Stimulated activated memory B cell treated with anti-CD40 and anti-IgM and Interleukin-4, amounts not matched to agents 10 μg/mL and 1 μg/mL and 100 μg/mL, for 72 hours (primary cell): ENCODE measurements at regions not wholly inside any gene's neighbourhood (a gene's known extent, or its start where the extent isn't known, plus 50 kb on each side); places are given as distances from the start of the nearest gene placed in this dataset.
"Not testable (repeated sequence)": the region's sequence is repeated elsewhere in the genome, so short reads cannot be mapped to it uniquely, and the experiment has no call there.

Source experiments
- ATAC-seq: fragments of 150-1000 bp; cut with Tn5 transposase; 2 replicates; pipeline ENCODE4 v1.10.0; 2021
- H3K27ac Mint-ChIP-seq: one replicate; pipeline ENCODE4 v1.8.0; 2022; ENCODE audit warnings: mild to moderate bottlenecking, mixed read lengths
- H3K27me3 Mint-ChIP-seq: one replicate; pipeline ENCODE4 v1.8.0; 2022; ENCODE audit warnings: mixed read lengths
- H3K36me3 Mint-ChIP-seq: one replicate; pipeline ENCODE4 v1.8.0; 2022; ENCODE audit warnings: mixed read lengths
- H3K4me1 Mint-ChIP-seq: one replicate; pipeline ENCODE4 v1.8.0; 2022; ENCODE audit warnings: mixed read lengths
- H3K4me3 Mint-ChIP-seq: one replicate; pipeline ENCODE4 v1.8.0; 2022; ENCODE audit warnings: mild to moderate bottlenecking, moderate library complexity, mixed read lengths
- H3K9me3 Mint-ChIP-seq: one replicate; pipeline ENCODE4 v1.8.0; 2022; ENCODE audit warnings: mixed read lengths

GRCh38 chr21:10325546-10325945 lies 195.8 kb upstream of the TPTE start:
- not testable (repeated sequence) for H3K27me3 Mint-ChIP-seq, H3K27ac Mint-ChIP-seq, H3K4me1 Mint-ChIP-seq, H3K4me3 Mint-ChIP-seq, H3K36me3 Mint-ChIP-seq
- peaks cover 14% of the 10 kb centered on the region for H3K9me3 Mint-ChIP-seq
- peak; percentile 92 for ATAC-seq

GRCh38 chr21:10326146-10326545 lies 195.2 kb upstream of the TPTE start:
- not testable (repeated sequence) for H3K36me3 Mint-ChIP-seq, H3K27ac Mint-ChIP-seq, H3K4me1 Mint-ChIP-seq, H3K4me3 Mint-ChIP-seq, H3K27me3 Mint-ChIP-seq
- H3K9me3 Mint-ChIP-seq: peaks cover 14% of the 10 kb centered on the region
- ATAC-seq: peak; percentile 28

- H3K27me3 Mint-ChIP-seq, H3K27ac Mint-ChIP-seq, H3K4me3 Mint-ChIP-seq, ATAC-seq, H3K4me1 Mint-ChIP-seq, H3K36me3 Mint-ChIP-seq: not testable (repeated sequence)
- peaks cover 14% of the 10 kb centered on the region for H3K9me3 Mint-ChIP-seq
Measured at GRCh38 chr21:10328646-10329045, 192.7 kb upstream of the TPTE start.

- not testable (repeated sequence) for H3K4me3 Mint-ChIP-seq, H3K27ac Mint-ChIP-seq, H3K4me1 Mint-ChIP-seq, H3K36me3 Mint-ChIP-seq, H3K27me3 Mint-ChIP-seq
- H3K9me3 Mint-ChIP-seq: peaks cover 11% of the 10 kb centered on the region
- peak; percentile 48 for ATAC-seq
Measured at GRCh38 chr21:10330641-10331119, 190.7 kb upstream of the TPTE start.

GRCh38 chr21:10331134-10331533 lies 190.2 kb upstream of the TPTE start:
- ATAC-seq: peak; percentile 34

GRCh38 chr21:10332935-10333334 lies 188.4 kb upstream of the TPTE start:
- not testable (repeated sequence) for H3K36me3 Mint-ChIP-seq, H3K9me3 Mint-ChIP-seq
- peak; percentile 13 for ATAC-seq

More at GRCh38 chr21:10331134-10331533, 190.2 kb upstream of the TPTE start:
- not testable (repeated sequence) for H3K36me3 Mint-ChIP-seq, H3K27me3 Mint-ChIP-seq, H3K4me3 Mint-ChIP-seq, H3K27ac Mint-ChIP-seq, H3K9me3 Mint-ChIP-seq, H3K4me1 Mint-ChIP-seq

GRCh38 chr21:10334391-10334790 lies 187.0 kb upstream of the TPTE start:
- not testable (repeated sequence) for H3K9me3 Mint-ChIP-seq, H3K4me3 Mint-ChIP-seq, H3K4me1 Mint-ChIP-seq, H3K27ac Mint-ChIP-seq, ATAC-seq, H3K27me3 Mint-ChIP-seq, H3K36me3 Mint-ChIP-seq

More at GRCh38 chr21:10332935-10333334, 188.4 kb upstream of the TPTE start:
- H3K27ac Mint-ChIP-seq, H3K27me3 Mint-ChIP-seq, H3K4me1 Mint-ChIP-seq, H3K4me3 Mint-ChIP-seq: not testable (repeated sequence)

- not testable (repeated sequence) for H3K27me3 Mint-ChIP-seq, H3K4me3 Mint-ChIP-seq, H3K36me3 Mint-ChIP-seq, H3K27ac Mint-ChIP-seq, H3K4me1 Mint-ChIP-seq
- ATAC-seq: peak; percentile 60
- H3K9me3 Mint-ChIP-seq: peaks cover 17% of the 10 kb centered on the region
Measured at GRCh38 chr21:10342261-10342956, 179.0 kb upstream of the TPTE start.

- peak; percentile 31 for ATAC-seq
- peaks cover 14% of the 10 kb centered on the region for H3K9me3 Mint-ChIP-seq
- H3K4me1 Mint-ChIP-seq, H3K27ac Mint-ChIP-seq, H3K27me3 Mint-ChIP-seq, H3K4me3 Mint-ChIP-seq, H3K36me3 Mint-ChIP-seq: not testable (repeated sequence)
Measured at GRCh38 chr21:10343146-10343935, 178.0 kb upstream of the TPTE start.

- not testable (repeated sequence) for H3K4me1 Mint-ChIP-seq
- H3K9me3 Mint-ChIP-seq: peaks cover 19% of the 10 kb centered on the region
Measured at GRCh38 chr21:10344266-10344665, 177.1 kb upstream of the TPTE start.

GRCh38 chr21:10345178-10345612 lies 176.2 kb upstream of the TPTE start:
- not testable (repeated sequence) for H3K36me3 Mint-ChIP-seq, H3K27ac Mint-ChIP-seq, H3K27me3 Mint-ChIP-seq, H3K4me3 Mint-ChIP-seq, H3K4me1 Mint-ChIP-seq, ATAC-seq
- peaks cover 15% of the 10 kb centered on the region for H3K9me3 Mint-ChIP-seq

More at GRCh38 chr21:10344266-10344665, 177.1 kb upstream of the TPTE start:
- not testable (repeated sequence) for H3K27ac Mint-ChIP-seq, H3K36me3 Mint-ChIP-seq, ATAC-seq, H3K27me3 Mint-ChIP-seq, H3K4me3 Mint-ChIP-seq

- peaks cover 18% of the 10 kb centered on the region for H3K9me3 Mint-ChIP-seq
- H3K36me3 Mint-ChIP-seq, H3K4me1 Mint-ChIP-seq, H3K4me3 Mint-ChIP-seq, H3K27me3 Mint-ChIP-seq, H3K27ac Mint-ChIP-seq, ATAC-seq: not testable (repeated sequence)
Measured at GRCh38 chr21:10346249-10346648, 175.1 kb upstream of the TPTE start.

GRCh38 chr21:10346933-10347615 lies 174.3 kb upstream of the TPTE start:
- peak; percentile 2 for ATAC-seq
- not testable (repeated sequence) for H3K4me3 Mint-ChIP-seq, H3K4me1 Mint-ChIP-seq, H3K36me3 Mint-ChIP-seq, H3K27me3 Mint-ChIP-seq, H3K27ac Mint-ChIP-seq
- peaks cover 18% of the 10 kb centered on the region for H3K9me3 Mint-ChIP-seq

- not testable (repeated sequence) for H3K36me3 Mint-ChIP-seq, H3K27me3 Mint-ChIP-seq, H3K4me3 Mint-ChIP-seq, H3K27ac Mint-ChIP-seq, H3K4me1 Mint-ChIP-seq
- H3K9me3 Mint-ChIP-seq: peaks cover 22% of the 10 kb centered on the region
- peak; percentile 3 for ATAC-seq
Measured at GRCh38 chr21:10347675-10348074, 173.7 kb upstream of the TPTE start.

GRCh38 chr21:10348150-10348549 lies 173.2 kb upstream of the TPTE start:
- not testable (repeated sequence) for H3K4me3 Mint-ChIP-seq, H3K27ac Mint-ChIP-seq, ATAC-seq, H3K36me3 Mint-ChIP-seq, H3K4me1 Mint-ChIP-seq, H3K27me3 Mint-ChIP-seq
- H3K9me3 Mint-ChIP-seq: peaks cover 22% of the 10 kb centered on the region
